ENCODE measurements at regions not wholly inside any gene's neighbourhood (a gene's known extent, or its start where the extent isn't known, plus 50 kb on each side); places are given as distances from the start of the nearest gene placed in this dataset.

DNA sequence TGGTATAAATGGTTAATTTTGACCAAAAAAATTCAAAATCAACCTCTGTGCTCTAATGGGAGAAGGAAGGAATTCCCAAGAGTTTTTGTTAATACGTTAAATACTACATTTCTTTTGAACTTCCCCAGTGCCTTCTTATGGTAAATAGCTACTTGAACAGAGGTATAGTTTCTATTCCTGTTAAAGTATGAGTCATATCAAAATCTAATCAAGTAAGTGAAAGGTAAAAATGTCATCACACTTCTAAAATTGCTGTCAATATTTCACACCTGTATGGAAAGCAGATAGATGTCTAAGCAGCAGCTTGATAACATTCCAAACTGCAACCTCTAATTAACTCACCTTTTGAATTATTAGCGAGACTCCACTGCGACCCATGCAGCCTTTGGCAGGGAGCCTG, 214.1 kb upstream of the MEF2C start:
- TF ChIP-seq, protein P1, sequence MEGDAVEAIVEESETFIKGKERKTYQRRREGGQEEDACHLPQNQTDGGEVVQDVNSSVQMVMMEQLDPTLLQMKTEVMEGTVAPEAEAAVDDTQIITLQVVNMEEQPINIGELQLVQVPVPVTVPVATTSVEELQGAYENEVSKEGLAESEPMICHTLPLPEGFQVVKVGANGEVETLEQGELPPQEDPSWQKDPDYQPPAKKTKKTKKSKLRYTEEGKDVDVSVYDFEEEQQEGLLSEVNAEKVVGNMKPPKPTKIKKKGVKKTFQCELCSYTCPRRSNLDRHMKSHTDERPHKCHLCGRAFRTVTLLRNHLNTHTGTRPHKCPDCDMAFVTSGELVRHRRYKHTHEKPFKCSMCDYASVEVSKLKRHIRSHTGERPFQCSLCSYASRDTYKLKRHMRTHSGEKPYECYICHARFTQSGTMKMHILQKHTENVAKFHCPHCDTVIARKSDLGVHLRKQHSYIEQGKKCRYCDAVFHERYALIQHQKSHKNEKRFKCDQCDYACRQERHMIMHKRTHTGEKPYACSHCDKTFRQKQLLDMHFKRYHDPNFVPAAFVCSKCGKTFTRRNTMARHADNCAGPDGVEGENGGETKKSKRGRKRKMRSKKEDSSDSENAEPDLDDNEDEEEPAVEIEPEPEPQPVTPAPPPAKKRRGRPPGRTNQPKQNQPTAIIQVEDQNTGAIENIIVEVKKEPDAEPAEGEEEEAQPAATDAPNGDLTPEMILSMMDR (conservative IDR thresholded peaks at IDR 0.05; ENCODE audit: low read depth, low read length), result no peak
- no peak for TF ChIP-seq EZH2phosphoT487 (IDR thresholded peaks at IDR 0.05; ENCODE audit: borderline replicate concordance, low read length)
- no peak for TF ChIP-seq EZH2 (IDR thresholded peaks at IDR 0.05; ENCODE audit: low read length, unreplicated experiment)

Measured in PC-3 (cell line).